LoVo (cell line): ENCODE measurements at regions not wholly inside any gene's neighbourhood (a gene's known extent, or its start where the extent isn't known, plus 50 kb on each side); places are given as distances from the start of the nearest gene placed in this dataset.
A peak's percentile ranks its signal among the peaks of the same experiment; 100 is the strongest.

Experiments
- DNase-seq: peaks from one replicate; pipeline ENCODE4 v3.0.0-alpha.2; 2016; ENCODE audit warnings: low spot score

- DNase-seq: no peak
These were observed 168.6 kb downstream of the TMTC3 start for GRCh38 chr12:88310666-88311065.

DNA sequence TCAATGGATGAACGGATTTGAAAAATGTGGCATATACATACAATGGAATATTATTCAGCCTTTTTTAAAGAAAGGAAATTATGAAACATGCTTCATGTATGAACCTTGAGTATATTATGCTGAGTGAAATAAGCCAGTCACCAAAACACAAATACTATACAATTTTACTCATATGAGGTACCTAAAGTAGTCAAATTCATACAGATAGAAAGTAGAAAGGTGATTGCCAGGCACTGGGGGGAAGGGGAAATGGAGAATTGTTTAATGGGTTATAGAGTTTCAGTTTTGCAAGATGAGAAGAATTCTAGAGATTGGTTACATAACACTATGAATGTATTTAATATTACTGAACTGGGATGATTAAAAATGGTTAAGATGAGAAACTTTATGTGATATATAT is 171.4 kb downstream of the TMTC3 start:
- no peak for DNase-seq

GRCh38 chr12:88314706-88315105 is 172.6 kb downstream of the TMTC3 start:
- DNase-seq: no peak

GRCh38 chr12:88318726-88319125 is 176.6 kb downstream of the TMTC3 start:
- DNase-seq: no peak

GRCh38 chr12:88325076-88325815 is 183.1 kb downstream of the TMTC3 start:
- DNase-seq: no peak

DNA sequence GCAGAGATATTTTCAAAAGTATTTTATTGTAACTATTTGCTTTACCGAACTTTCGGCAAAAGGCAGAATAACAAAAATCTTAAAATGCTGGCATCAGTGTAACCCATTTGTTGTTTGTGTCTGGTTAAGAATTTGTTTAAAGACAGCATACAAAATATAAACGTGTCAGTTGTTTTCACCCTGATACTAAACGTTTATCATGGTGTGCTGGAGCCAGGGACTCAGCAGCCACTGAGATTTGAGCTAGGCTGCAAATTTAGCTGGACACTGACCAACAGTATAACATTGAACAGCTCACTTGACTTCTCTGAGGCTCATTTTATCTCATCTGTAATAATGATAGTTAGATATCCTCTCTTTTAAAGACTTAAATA is 183.7 kb downstream of the TMTC3 start:
- DNase-seq: no peak

DNA sequence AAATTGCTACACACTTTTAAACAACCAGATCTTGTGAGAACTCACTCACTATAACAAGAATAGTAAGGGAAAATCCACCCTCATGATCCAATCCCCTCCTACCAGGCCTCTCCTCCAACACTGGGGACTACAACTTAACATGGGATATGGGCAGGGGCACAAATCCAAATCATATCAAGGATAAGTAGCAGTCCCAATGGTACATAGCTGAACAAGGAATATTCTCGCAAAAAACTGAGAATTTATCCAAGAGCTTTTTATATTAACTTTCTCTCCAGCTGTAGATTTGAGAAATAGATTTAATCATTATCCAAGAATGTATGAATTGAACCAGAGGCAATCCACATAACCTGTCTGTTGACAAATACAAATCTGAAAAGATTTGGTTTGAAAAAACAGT is 185.2 kb downstream of the TMTC3 start:
- no peak for DNase-seq

DNA sequence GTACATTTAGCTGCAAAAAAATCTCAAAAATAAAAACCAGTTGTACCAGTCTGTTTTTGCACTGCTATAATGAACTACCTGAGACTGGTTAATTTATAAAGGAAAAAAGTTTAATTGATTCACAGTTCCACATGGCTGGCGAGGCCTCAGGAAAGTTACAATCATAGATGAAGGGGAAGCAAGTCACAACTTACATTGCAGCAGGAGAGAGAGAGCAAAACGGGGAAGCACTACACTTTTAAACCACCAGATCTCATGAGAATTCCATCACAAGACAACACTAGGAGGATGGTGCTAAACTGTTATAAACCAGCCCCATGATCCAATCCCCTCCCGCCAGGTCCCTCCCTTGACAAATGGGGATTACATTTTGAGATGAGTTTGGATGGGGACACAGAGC is 186.0 kb downstream of the TMTC3 start:
- DNase-seq: no peak

DNA sequence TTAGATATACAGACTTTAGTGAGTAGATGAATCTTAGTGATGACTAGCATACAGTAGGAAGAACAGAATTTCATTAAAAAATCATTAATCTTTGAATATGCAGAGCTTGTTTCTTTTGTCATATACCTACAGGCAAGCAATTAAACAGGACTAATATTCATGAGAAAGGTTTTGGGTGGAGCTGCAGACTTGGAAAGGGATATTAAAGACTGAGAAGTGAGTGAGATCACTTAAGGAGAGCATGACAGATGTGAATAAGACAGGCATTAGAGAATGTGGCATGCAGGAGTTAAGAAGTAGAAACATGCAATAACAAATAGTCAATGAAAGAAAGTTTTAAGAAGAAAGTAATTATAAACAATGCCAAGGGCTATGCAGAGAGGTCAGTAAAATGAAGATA is 187.7 kb downstream of the TMTC3 start:
- DNase-seq: no peak

- DNase-seq: peak; percentile 63
These were observed 192.2 kb downstream of the TMTC3 start for GRCh38 chr12:88334271-88334670.

- DNase-seq: no peak
These were observed 194.1 kb downstream of the TMTC3 start for GRCh38 chr12:88336076-88336739.

DNA sequence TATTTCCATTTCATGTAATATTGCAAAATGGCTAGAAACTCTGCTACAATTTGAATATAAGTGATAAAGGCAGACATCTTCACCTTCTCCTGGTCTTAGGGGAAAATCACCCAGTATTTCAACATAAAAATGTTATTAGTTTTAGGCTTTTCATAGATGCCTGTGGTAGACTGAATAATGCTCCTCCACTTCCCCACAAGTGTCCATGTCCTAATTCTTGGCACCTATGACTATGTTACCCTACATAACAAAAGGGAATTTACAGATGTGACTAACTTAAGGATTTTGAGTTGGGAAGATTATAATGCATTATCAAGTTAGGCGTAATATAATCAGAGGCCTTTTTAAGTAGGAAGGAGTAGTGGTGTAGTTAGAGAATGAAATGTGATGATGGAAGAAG is 196.4 kb downstream of the TMTC3 start:
- no peak for DNase-seq

DNA sequence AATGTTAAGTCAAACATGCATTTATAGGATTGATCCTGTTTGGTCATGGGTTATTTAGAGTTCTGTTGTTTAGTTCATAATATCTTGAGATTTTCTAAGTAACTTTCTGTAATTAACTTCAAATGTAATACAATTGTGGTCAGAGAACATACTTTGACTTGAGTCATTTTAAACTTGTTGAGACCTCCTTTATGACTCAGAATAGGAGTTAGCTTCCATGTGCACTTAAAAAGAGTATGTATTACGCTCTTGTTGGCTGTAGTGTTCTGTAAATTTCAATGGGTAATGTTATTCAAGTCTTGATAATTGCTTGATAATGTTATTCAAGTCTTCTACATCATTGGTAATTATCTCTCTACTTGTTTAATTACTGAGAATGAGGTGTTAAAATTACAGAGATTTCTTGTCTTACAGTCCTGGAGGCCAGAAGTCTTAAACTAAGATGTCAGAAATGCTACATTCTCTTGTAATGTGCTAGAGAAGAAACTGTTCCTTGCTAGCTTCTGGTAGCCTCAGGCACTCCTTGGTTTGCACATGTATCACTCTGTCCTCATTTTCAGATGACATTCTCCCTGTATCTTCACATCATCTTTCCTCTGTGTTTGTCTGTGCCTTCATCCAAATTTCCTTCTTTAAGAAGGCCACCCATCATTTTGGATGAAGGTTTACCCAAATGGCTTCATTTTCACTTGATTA is 197.3 kb downstream of the TMTC3 start:
- no peak for DNase-seq

GRCh38 chr12:88339966-88340365 is 197.9 kb downstream of the TMTC3 start:
- no peak for DNase-seq

DNA sequence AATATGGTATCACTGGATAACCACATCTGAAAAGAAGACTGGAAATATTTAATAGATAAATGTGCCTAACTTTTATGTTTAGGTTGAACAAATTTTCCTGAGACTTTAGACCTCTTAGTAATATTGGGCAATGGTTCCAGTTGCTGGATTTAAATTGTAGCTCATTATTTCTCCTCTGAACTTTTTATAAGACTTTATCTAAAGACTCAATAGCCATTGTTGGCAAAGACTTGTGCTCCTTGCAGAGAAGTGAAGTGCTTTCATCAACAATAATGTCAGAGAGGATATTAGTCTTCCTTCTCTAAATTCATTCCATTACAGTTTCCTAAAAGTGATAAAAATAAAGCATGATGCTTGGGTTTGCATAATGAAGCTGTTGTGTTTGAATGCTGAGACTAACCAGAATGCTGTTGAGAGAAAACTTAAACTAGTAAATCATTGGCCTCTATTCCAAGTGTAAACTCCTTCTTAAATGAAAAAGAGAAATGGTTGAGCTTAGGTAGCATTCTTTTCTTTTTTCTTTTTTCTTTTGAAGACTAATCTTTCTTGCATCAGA is 200.2 kb downstream of the TMTC3 start:
- no peak for DNase-seq

GRCh38 chr12:88351146-88351545 is 209.0 kb downstream of the TMTC3 start:
- DNase-seq: no peak

DNA sequence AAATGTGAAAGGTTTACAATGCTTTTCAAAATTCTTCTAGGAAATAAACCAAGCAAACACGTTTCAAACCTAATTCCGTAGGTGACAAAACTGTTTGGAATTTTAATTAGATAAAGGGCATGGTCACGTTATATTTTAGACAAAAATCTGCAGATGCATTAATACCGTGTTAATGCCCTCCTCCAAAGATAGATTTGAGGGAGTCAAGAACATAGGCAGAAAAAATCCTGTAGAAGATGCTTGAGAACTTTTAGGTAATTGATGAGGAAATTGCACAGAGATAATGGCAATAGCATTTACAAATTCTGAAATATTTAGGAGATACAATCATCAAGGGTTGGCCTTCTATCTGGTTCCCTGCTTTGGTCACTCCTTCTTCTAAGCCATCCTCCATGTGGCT is 212.6 kb downstream of the TMTC3 start:
- no peak for DNase-seq

- DNase-seq: no peak
These were observed 218.2 kb downstream of the TMTC3 start for GRCh38 chr12:88360343-88360742.

DNA sequence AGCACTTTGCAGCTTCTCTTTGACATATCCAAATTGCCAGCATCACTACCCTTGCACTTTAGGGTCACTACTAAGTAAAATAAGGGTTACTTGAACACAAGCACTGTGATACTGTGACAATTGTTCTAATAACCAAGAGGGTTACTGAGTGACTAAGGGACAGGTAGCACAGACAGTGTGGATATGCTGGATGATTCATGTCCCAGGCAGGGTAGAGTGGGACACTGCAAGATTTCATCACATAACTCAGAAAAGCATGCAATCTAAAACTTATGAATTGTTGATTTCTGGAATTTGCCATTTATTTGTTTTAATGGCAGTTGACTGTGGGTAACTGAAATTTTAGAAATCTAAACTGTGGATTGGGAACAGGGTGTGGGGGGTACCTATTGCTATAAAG is 218.8 kb downstream of the KITLG start:
- no peak for DNase-seq

GRCh38 chr12:88362439-88362838 is 217.8 kb downstream of the KITLG start:
- no peak for DNase-seq

DNA sequence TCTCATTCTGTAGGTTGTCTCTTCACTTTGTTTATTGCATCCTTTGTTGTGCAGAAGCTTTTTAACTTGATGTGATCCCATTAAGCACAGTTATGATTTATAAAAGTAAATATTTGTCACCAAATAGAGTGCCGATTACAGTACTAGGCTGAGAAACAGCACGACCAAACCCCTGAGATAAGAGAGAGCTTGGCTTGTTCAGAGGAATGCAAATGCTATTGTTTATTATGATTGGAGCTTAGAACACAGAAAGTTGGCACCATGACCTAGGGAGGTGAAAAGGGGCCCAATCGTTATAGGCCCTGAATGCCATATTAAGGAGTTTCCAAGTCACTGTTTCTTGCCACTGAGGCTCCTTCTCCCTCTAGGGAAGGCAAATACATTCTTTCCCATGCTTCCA is 214.9 kb downstream of the KITLG start:
- DNase-seq: no peak

DNA sequence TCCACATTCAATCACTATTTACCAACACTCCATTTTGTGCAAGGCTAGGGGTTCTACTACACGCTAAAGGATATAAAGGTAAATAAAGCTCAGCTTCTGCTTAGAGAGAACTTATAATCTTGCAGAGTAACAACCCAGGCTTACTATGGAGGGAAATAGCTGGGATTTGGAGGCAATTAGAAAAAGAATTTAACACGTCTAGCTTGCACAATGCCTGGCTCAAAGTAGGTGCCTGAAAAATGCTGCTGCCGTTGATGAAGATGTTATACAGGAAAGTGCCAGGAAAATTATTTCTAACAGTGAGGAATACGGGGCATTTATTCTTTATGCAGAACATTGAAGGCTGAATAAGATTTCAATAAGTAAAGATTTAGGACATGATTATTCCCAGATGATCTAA is 214.2 kb downstream of the KITLG start:
- no peak for DNase-seq

DNA sequence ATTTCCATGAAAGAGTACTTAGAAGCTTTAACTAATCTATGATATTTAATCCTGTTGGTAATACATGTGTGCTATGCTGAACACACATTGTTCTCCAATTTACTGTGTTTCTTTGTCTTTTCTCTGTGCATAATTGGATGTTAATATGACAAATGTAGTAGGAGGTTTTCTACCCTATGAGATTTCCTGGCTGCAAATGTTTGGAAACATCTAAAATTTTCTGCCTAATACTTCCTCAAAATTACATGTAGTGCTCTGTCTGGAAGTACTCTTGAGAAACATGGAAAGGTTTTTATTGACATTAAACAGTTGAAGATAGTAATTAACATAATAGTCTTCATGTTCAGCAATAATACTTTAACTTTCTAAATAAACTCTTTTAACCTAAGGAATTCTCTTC is 213.0 kb downstream of the KITLG start:
- no peak for DNase-seq
